ENCODE measurements at regions not wholly inside any gene's neighbourhood (a gene's known extent, or its start where the extent isn't known, plus 50 kb on each side); places are given as distances from the start of the nearest gene placed in this dataset.

DNA sequence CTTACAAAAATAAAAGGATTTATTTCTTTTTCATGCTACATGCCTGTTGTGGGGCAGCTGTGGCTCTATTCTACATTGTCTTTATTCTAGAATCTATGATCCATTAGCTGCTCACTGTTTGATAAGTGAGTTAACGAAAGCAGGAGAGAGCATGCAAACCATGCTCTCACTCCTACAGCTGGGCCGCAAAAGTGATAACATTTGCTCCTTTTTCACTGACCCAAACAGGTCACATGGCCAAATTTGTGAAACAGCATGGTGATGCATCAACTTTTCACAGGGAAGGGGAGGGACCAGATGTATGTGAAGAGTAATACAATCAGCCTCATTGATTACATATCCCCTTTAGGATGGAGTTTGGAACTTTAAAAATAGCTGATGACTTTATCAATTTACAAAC is 456.9 kb upstream of the SYT1 start:
- H3K9me3 Mint-ChIP-seq (ENCODE audit: low read depth) = no peaks in the 10 kb centered on the region
- DNase-seq (ENCODE audit: low spot score, unreplicated experiment) = no peak

DNA sequence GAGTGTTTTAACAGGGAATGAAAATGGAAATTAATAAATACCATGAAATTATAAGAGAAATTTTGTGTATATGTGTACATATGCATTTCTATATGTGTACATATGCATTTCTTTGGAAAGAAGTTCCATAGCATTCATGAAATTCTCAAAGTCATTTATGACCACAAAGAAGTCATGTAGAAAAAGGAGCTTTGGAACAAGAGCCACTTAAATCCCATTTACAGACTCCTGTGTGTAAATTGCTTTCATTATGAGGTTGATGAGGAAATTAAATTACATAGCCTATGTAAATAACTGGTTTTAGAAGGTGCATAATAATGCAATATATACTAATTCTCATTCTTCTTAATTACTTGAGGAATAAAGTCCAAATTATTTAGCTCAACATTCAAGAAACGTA is 450.5 kb upstream of the SYT1 start:
- DNase-seq (ENCODE audit: low spot score, unreplicated experiment) = no peak
- Mint-ChIP-seq H3K36me3 (ENCODE audit: insufficient read depth) (no peaks in the 10 kb centered on the region), H3K4me1 (ENCODE audit: low read depth) (no peaks in the 10 kb centered on the region), H3K27me3 (no peaks in the 10 kb centered on the region), H3K9me3 (ENCODE audit: low read depth) (no peaks in the 10 kb centered on the region), H3K27ac (no peak overlapping the region), H3K4me3 (ENCODE audit: low read depth) (no peak overlapping the region)
- TF ChIP-seq, protein P1, sequence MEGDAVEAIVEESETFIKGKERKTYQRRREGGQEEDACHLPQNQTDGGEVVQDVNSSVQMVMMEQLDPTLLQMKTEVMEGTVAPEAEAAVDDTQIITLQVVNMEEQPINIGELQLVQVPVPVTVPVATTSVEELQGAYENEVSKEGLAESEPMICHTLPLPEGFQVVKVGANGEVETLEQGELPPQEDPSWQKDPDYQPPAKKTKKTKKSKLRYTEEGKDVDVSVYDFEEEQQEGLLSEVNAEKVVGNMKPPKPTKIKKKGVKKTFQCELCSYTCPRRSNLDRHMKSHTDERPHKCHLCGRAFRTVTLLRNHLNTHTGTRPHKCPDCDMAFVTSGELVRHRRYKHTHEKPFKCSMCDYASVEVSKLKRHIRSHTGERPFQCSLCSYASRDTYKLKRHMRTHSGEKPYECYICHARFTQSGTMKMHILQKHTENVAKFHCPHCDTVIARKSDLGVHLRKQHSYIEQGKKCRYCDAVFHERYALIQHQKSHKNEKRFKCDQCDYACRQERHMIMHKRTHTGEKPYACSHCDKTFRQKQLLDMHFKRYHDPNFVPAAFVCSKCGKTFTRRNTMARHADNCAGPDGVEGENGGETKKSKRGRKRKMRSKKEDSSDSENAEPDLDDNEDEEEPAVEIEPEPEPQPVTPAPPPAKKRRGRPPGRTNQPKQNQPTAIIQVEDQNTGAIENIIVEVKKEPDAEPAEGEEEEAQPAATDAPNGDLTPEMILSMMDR (IDR thresholded peaks at IDR 0.05; ENCODE audit: unreplicated experiment) = no peak

More for the DNA sequence above, 456.9 kb upstream of the SYT1 start:
- Mint-ChIP-seq H3K27ac (no peak overlapping the region), H3K36me3 (ENCODE audit: insufficient read depth) (no peaks in the 10 kb centered on the region), H3K27me3 (no peaks in the 10 kb centered on the region), H3K4me1 (ENCODE audit: low read depth) (peaks cover 4% of the 10 kb centered on the region), H3K4me3 (ENCODE audit: low read depth) (no peak overlapping the region)
- TF ChIP-seq, protein P1 (IDR thresholded peaks at IDR 0.05; ENCODE audit: unreplicated experiment) = no peak

DNA sequence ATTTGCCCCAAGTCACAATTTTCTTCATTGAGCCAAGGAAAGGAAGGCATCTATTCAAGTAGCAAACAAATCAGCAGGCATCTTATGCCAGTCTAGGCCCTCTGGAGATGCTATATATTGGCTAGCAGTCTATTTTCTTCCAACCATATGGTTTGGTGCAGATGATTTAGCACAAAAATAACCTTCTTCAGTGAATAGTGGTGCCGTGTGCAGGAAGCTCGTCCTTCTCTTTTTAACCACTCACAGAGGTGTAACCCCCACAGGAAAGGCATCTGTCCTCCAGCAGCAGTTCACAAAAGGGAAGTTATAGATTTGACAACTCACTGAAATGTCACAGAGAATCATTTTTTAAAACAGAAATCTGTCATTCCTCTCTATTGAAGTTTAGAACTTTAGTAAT is 445.7 kb upstream of the SYT1 start:
- H3K4me3 Mint-ChIP-seq (ENCODE audit: low read depth) = no peak overlapping the region
- no peak overlapping the region for H3K27ac Mint-ChIP-seq
- no peaks in the 10 kb centered on the region for H3K9me3 Mint-ChIP-seq (ENCODE audit: low read depth)
- DNase-seq (ENCODE audit: low spot score, unreplicated experiment) = no peak
- no peaks in the 10 kb centered on the region for H3K36me3 Mint-ChIP-seq (ENCODE audit: insufficient read depth)
- H3K27me3 Mint-ChIP-seq = no peaks in the 10 kb centered on the region
- TF ChIP-seq, protein P1 (IDR thresholded peaks at IDR 0.05; ENCODE audit: unreplicated experiment) = no peak
- peaks cover 4% of the 10 kb centered on the region for H3K4me1 Mint-ChIP-seq (ENCODE audit: low read depth)

DNA sequence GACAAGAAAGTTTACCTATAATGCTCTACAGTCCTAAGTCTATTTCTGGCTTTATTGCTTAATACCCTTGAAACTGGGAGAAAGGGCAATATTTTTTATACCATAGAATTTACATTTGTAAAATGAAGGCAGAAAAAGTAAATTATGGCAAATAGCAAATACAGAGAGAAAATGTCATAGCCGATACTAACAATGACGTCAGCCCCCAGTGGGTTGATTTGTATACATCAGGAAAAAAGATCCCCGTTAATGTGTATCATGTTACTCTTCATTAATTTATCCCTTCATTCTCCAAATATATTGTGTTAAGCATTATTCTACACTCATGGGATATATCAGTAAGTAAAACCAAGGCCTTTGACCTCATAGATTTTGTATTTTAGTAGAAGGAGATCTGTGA is 445.1 kb upstream of the SYT1 start:
- TF ChIP-seq, protein P1 (IDR thresholded peaks at IDR 0.05; ENCODE audit: unreplicated experiment) = no peak
- no peaks in the 10 kb centered on the region for H3K36me3 Mint-ChIP-seq (ENCODE audit: insufficient read depth)
- H3K4me1 Mint-ChIP-seq (ENCODE audit: low read depth) = peaks cover 4% of the 10 kb centered on the region
- no peaks in the 10 kb centered on the region for H3K27me3 Mint-ChIP-seq
- H3K27ac Mint-ChIP-seq = no peak overlapping the region
- H3K9me3 Mint-ChIP-seq (ENCODE audit: low read depth) = no peaks in the 10 kb centered on the region
- no peak overlapping the region for H3K4me3 Mint-ChIP-seq (ENCODE audit: low read depth)
- no peak for DNase-seq (ENCODE audit: low spot score, unreplicated experiment)

DNA sequence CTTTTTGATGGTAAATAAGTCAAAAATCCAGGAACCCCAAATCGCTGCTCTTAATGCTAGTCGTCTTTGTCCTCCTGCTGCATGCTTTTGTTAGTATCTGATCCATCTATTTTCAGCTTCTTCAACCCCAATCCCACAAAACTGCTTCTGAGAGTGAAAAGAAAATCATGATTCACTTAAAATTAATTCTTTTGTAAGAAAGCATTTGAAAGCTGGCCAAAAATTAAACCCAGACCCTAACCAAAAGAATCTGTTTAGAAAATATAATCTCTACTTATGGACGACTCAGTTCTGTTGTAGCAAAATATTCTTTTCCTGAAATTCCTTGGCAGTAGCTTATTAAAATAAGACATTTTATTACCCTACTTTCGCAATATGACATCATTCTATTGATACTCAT is 443.6 kb upstream of the SYT1 start:
- H3K4me3 Mint-ChIP-seq (ENCODE audit: low read depth) = no peak overlapping the region
- peaks cover 4% of the 10 kb centered on the region for H3K4me1 Mint-ChIP-seq (ENCODE audit: low read depth)
- no peaks in the 10 kb centered on the region for H3K27me3 Mint-ChIP-seq
- H3K36me3 Mint-ChIP-seq (ENCODE audit: insufficient read depth) = no peaks in the 10 kb centered on the region
- TF ChIP-seq, protein P1 (IDR thresholded peaks at IDR 0.05; ENCODE audit: unreplicated experiment) = no peak
- no peak for DNase-seq (ENCODE audit: low spot score, unreplicated experiment)
- no peak overlapping the region for H3K27ac Mint-ChIP-seq
- no peaks in the 10 kb centered on the region for H3K9me3 Mint-ChIP-seq (ENCODE audit: low read depth)
